GM23338 (cell line): ENCODE measurements at regions not wholly inside any gene's neighbourhood (a gene's known extent, or its start where the extent isn't known, plus 50 kb on each side); places are given as distances from the start of the nearest gene placed in this dataset.

Experiments used
- ATAC-seq: fragments of 200-7000 bp; cut with Tn5 transposase; 3 replicates; pipeline ENCODE4 v1.9.1; 2020
- DNase-seq: peaks from one replicate; pipeline ENCODE4 v3.0.0-alpha.2; 2015; ENCODE audit warnings: low spot score
- H2AFZ ChIP-seq: fragments of 200-600 bp; sonication (generic); 2 replicates; pipeline ENCODE4 v1.8.0; 2016; ENCODE audit warnings: antibody characterized with exemption, mild to moderate bottlenecking, moderate library complexity
- H3F3A ChIP-seq: fragments of 200-600 bp; sonication (generic); replicated peaks from 2 replicates; pipeline ENCODE4 v1.8.0; 2017; ENCODE audit warnings: antibody characterized with exemption, mixed run types, low read depth
- H3K27ac ChIP-seq: fragments of 200-600 bp; sonication (generic); 2 replicates; pipeline ENCODE4 v1.6.1; 2016; ENCODE audit warnings: low read depth
- H3K27me3 ChIP-seq: fragments of 200-600 bp; sonication (generic); 2 replicates; pipeline ENCODE4 v1.8.0; 2016; ENCODE audit warnings: mild to moderate bottlenecking, mixed run types, moderate library complexity; ENCODE audit not compliant: insufficient read depth
- H3K36me3 ChIP-seq: fragments of 200-600 bp; sonication (generic); 2 replicates; pipeline ENCODE4 v1.8.0; 2016; ENCODE audit warnings: mild to moderate bottlenecking; ENCODE audit not compliant: insufficient read depth
- H3K4me1 ChIP-seq: fragments of 200-600 bp; sonication (generic); 2 replicates; pipeline ENCODE4 v1.8.0; 2016; ENCODE audit warnings: mild to moderate bottlenecking, moderate library complexity; ENCODE audit not compliant: insufficient read depth
- H3K4me2 ChIP-seq: fragments of 200-600 bp; sonication (generic); 2 replicates; pipeline ENCODE4 v1.7.1; 2017; ENCODE audit warnings: mixed run types
- H3K4me3 ChIP-seq: fragments of 200-600 bp; sonication (generic); 2 replicates; pipeline ENCODE4 v1.6.1; 2016; ENCODE audit warnings: mixed run types
- H3K79me2 ChIP-seq: fragments of 200-600 bp; sonication (generic); replicated peaks from 2 replicates; pipeline ENCODE4 v1.8.0; 2017; ENCODE audit warnings: mild to moderate bottlenecking; ENCODE audit not compliant: insufficient read depth
- H3K9me2 ChIP-seq: fragments of 200-600 bp; sonication (generic); 2 replicates; pipeline ENCODE4 v1.8.0; 2017; ENCODE audit not compliant: insufficient read depth
- H4K20me1 ChIP-seq: fragments of 200-600 bp; sonication (generic); replicated peaks from 2 replicates; pipeline ENCODE4 v1.8.0; 2017; ENCODE audit warnings: mild to moderate bottlenecking; ENCODE audit not compliant: insufficient read depth
- H3K27ac Mint-ChIP-seq: 2 replicates; pipeline ENCODE4 v1.8.0; 2020; ENCODE audit warnings: inconsistent platforms, mild to moderate bottlenecking, moderate library complexity, mixed read lengths
- H3K27me3 Mint-ChIP-seq: 3 replicates; pipeline ENCODE4 v1.8.0; 2022; ENCODE audit warnings: low read depth, mild to moderate bottlenecking, moderate library complexity, mixed read lengths, inconsistent platforms; ENCODE audit not compliant: insufficient read depth, poor library complexity
- H3K36me3 Mint-ChIP-seq: 3 replicates; pipeline ENCODE4 v1.8.0; 2021; ENCODE audit warnings: low read depth, mild to moderate bottlenecking, inconsistent platforms, moderate library complexity, mixed read lengths
- H3K4me1 Mint-ChIP-seq: 3 replicates; pipeline ENCODE4 v1.8.0; 2020; ENCODE audit warnings: mild to moderate bottlenecking, inconsistent platforms, mixed read lengths
- H3K4me3 Mint-ChIP-seq: 3 replicates; pipeline ENCODE4 v1.8.0; 2021; ENCODE audit warnings: moderate library complexity, mild to moderate bottlenecking, inconsistent platforms, mixed read lengths
- H3K9me3 Mint-ChIP-seq: 3 replicates; pipeline ENCODE4 v1.8.0; 2020; ENCODE audit warnings: moderate library complexity, mild to moderate bottlenecking, inconsistent platforms, mixed read lengths
- CREB1 ChIP-seq: fragments of 250-450 bp; sonication (Bioruptor Pico); IDR thresholded peaks from 2 replicates; pipeline ENCODE4 v1.5.0; 2020; ENCODE audit warnings: low read depth, mild to moderate bottlenecking, moderate library complexity
- EZH2 ChIP-seq: fragments of 200-600 bp; sonication (generic); IDR thresholded peaks from one replicate; pipeline ENCODE4 v1.8.0; 2017; ENCODE audit warnings: antibody characterized with exemption, mild to moderate bottlenecking, low read depth; ENCODE audit not compliant: unreplicated experiment
- EZH2phosphoT487 ChIP-seq: fragments of 200-600 bp; sonication (generic); IDR thresholded peaks from one replicate; pipeline ENCODE4 v1.8.1; 2018; ENCODE audit warnings: antibody characterized with exemption; ENCODE audit not compliant: unreplicated experiment
- JUNB ChIP-seq: IDR thresholded peaks from one replicate; pipeline ENCODE4 v1.6.1; 2016; ENCODE audit warnings: antibody characterized with exemption; ENCODE audit not compliant: unreplicated experiment
- NANOG ChIP-seq: IDR thresholded peaks from 2 replicates; pipeline ENCODE4 v1.6.1; 2016; ENCODE audit warnings: antibody characterized with exemption, borderline replicate concordance
- POLR2AphosphoS5 ChIP-seq: IDR thresholded peaks from 2 replicates; pipeline ENCODE4 v1.6.1; 2016; ENCODE audit warnings: antibody characterized with exemption, low read depth
- STAT1 ChIP-seq: IDR thresholded peaks from one replicate; pipeline ENCODE4 v1.6.1; 2016; ENCODE audit warnings: antibody characterized with exemption; ENCODE audit not compliant: unreplicated experiment
- ZNF114 ChIP-seq: fragments of 250-450 bp; sonication (Bioruptor Pico); IDR thresholded peaks from 2 replicates; pipeline ENCODE4 v1.5.0; 2020; ENCODE audit warnings: mild to moderate bottlenecking, moderate library complexity
- ZNF331 ChIP-seq: fragments of 250-450 bp; sonication (Bioruptor Pico); IDR thresholded peaks from 2 replicates; pipeline ENCODE4 v1.5.0; 2020; ENCODE audit warnings: low read depth, mild to moderate bottlenecking, moderate library complexity
- TF ChIP-seq, protein P1 (sequence below): IDR thresholded peaks from 2 replicates; pipeline ENCODE4 v1.6.1; 2016; ENCODE audit warnings: antibody characterized with exemption
- TF ChIP-seq, protein P2 (sequence below): fragments of 250-450 bp; sonication (Bioruptor Pico); IDR thresholded peaks from 2 replicates; pipeline ENCODE4 v1.5.0; 2020; ENCODE audit warnings: mild to moderate bottlenecking, moderate library complexity
- TF ChIP-seq, protein P3 (sequence below), 2 experiments: fragments of 200-600 bp in 1 of 2; sonication (generic) in 1 of 2; conservative IDR thresholded peaks; 2 replicates each; pipeline versions ENCODE4 v1.5.1 to v1.6.1; 2016 to 2017; ENCODE audit warnings: antibody characterized with exemption in 2 of 2, low read depth in 2 of 2, mild to moderate bottlenecking in 2 of 2, moderate library complexity in 1 of 2
- TF ChIP-seq, protein P4 (sequence below): IDR thresholded peaks from one replicate; pipeline ENCODE4 v1.6.1; 2018; ENCODE audit warnings: antibody characterized with exemption; ENCODE audit not compliant: unreplicated experiment

DNA sequence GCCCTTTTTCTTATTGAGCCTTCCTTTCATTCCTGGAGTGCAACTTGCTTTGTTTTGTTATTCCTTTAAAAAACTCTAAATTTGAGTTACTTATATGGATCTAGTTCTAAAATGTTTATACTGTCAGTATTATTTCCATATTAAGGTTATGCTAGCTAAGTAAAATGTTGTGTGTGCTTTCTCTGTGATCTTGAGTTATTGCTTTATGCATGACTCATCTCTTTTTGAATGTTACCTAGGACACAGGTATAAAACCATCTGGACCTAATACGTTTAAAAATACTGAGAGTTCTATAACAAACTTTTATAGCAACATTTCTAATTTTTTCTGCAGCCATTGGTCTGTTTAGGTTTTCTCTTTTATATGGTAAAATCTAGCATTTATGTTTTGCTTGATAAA lies 132.8 kb upstream of the LGR5 start (continued):
- TF ChIP-seq POLR2AphosphoS5, result no peak

DNA sequence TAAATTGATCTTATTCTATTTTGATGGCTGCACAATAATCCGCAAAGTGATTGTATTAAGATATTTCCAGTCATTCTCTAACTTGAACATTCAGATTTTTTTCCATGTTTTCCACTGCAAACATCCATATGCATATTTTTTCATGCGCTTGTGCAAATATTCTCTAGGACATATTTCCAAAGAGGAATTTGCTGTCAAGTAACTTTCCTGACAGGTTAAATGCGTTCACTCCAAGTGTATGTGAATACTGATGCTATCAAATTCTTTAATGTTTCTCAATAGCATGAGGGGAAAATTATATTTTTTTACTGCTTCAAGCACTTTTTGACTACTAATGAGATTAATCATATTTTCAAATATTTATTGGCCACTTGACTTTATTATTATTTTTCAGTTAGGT lies 135.3 kb upstream of the LGR5 start:
- DNase-seq (no peak), ATAC-seq (no peak)

More for the DNA sequence above, 135.3 kb upstream of the LGR5 start:
- H3F3A ChIP-seq, result no peaks in the 10 kb centered on the region
- no peaks in the 10 kb centered on the region for H3K79me2 ChIP-seq
- Mint-ChIP-seq H3K27me3 (peaks cover 2% of the 10 kb centered on the region), H3K4me3 (no peak overlapping the region), H3K36me3 (no peaks in the 10 kb centered on the region), H3K27ac (no peak overlapping the region), H3K9me3 (no peaks in the 10 kb centered on the region; the same call in 2 of the 3 replicates), H3K4me1 (no peaks in the 10 kb centered on the region)
- H3K4me3 ChIP-seq, result no peak overlapping the region
- no peak overlapping the region for H3K27ac ChIP-seq
- H3K4me1 ChIP-seq, result no peaks in the 10 kb centered on the region
- H3K27me3 ChIP-seq, result no peaks in the 10 kb centered on the region
- H3K9me2 ChIP-seq, result no peaks in the 10 kb centered on the region
- H2AFZ ChIP-seq, result no peak overlapping the region
- no peaks in the 10 kb centered on the region for H4K20me1 ChIP-seq
- H3K36me3 ChIP-seq, result no peaks in the 10 kb centered on the region
- TF ChIP-seq, protein P1, sequence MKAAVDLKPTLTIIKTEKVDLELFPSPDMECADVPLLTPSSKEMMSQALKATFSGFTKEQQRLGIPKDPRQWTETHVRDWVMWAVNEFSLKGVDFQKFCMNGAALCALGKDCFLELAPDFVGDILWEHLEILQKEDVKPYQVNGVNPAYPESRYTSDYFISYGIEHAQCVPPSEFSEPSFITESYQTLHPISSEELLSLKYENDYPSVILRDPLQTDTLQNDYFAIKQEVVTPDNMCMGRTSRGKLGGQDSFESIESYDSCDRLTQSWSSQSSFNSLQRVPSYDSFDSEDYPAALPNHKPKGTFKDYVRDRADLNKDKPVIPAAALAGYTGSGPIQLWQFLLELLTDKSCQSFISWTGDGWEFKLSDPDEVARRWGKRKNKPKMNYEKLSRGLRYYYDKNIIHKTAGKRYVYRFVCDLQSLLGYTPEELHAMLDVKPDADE, result no peak
- TF ChIP-seq POLR2AphosphoS5 (no peak), ZNF331 (CRISPR knock-in tag) (no peak), NANOG (no peak), EZH2phosphoT487 (no peak), STAT1 (no peak), ZNF114 (CRISPR knock-in tag) (no peak), JUNB (no peak), CREB1 (CRISPR knock-in tag) (no peak), EZH2 (no peak)
- TF ChIP-seq, protein P2, sequence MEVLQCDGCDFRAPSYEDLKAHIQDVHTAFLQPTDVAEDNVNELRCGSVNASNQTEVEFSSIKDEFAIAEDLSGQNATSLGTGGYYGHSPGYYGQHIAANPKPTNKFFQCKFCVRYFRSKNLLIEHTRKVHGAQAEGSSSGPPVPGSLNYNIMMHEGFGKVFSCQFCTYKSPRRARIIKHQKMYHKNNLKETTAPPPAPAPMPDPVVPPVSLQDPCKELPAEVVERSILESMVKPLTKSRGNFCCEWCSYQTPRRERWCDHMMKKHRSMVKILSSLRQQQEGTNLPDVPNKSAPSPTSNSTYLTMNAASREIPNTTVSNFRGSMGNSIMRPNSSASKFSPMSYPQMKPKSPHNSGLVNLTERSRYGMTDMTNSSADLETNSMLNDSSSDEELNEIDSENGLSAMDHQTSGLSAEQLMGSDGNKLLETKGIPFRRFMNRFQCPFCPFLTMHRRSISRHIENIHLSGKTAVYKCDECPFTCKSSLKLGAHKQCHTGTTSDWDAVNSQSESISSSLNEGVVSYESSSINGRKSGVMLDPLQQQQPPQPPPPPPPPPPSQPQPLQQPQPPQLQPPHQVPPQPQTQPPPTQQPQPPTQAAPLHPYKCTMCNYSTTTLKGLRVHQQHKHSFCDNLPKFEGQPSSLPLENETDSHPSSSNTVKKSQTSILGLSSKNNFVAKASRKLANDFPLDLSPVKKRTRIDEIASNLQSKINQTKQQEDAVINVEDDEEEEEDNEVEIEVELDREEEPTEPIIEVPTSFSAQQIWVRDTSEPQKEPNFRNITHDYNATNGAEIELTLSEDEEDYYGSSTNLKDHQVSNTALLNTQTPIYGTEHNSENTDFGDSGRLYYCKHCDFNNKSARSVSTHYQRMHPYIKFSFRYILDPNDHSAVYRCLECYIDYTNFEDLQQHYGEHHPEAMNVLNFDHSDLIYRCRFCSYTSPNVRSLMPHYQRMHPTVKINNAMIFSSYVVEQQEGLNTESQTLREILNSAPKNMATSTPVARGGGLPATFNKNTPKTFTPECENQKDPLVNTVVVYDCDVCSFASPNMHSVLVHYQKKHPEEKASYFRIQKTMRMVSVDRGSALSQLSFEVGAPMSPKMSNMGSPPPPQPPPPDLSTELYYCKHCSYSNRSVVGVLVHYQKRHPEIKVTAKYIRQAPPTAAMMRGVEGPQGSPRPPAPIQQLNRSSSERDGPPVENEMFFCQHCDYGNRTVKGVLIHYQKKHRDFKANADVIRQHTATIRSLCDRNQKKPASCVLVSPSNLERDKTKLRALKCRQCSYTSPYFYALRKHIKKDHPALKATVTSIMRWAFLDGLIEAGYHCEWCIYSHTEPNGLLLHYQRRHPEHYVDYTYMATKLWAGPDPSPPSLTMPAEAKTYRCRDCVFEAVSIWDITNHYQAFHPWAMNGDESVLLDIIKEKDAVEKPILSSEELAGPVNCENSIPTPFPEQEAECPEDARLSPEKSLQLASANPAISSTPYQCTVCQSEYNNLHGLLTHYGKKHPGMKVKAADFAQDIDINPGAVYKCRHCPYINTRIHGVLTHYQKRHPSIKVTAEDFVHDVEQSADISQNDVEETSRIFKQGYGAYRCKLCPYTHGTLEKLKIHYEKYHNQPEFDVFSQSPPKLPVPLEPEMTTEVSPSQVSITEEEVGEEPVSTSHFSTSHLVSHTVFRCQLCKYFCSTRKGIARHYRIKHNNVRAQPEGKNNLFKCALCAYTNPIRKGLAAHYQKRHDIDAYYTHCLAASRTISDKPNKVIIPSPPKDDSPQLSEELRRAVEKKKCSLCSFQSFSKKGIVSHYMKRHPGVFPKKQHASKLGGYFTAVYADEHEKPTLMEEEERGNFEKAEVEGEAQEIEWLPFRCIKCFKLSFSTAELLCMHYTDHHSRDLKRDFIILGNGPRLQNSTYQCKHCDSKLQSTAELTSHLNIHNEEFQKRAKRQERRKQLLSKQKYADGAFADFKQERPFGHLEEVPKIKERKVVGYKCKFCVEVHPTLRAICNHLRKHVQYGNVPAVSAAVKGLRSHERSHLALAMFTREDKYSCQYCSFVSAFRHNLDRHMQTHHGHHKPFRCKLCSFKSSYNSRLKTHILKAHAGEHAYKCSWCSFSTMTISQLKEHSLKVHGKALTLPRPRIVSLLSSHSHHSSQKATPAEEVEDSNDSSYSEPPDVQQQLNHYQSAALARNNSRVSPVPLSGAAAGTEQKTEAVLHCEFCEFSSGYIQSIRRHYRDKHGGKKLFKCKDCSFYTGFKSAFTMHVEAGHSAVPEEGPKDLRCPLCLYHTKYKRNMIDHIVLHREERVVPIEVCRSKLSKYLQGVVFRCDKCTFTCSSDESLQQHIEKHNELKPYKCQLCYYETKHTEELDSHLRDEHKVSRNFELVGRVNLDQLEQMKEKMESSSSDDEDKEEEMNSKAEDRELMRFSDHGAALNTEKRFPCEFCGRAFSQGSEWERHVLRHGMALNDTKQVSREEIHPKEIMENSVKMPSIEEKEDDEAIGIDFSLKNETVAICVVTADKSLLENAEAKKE (CRISPR knock-in tag), result no peak
- TF ChIP-seq, protein P3, sequence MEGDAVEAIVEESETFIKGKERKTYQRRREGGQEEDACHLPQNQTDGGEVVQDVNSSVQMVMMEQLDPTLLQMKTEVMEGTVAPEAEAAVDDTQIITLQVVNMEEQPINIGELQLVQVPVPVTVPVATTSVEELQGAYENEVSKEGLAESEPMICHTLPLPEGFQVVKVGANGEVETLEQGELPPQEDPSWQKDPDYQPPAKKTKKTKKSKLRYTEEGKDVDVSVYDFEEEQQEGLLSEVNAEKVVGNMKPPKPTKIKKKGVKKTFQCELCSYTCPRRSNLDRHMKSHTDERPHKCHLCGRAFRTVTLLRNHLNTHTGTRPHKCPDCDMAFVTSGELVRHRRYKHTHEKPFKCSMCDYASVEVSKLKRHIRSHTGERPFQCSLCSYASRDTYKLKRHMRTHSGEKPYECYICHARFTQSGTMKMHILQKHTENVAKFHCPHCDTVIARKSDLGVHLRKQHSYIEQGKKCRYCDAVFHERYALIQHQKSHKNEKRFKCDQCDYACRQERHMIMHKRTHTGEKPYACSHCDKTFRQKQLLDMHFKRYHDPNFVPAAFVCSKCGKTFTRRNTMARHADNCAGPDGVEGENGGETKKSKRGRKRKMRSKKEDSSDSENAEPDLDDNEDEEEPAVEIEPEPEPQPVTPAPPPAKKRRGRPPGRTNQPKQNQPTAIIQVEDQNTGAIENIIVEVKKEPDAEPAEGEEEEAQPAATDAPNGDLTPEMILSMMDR (conservative IDR thresholded peaks at IDR 0.05; ENCODE audit: low read depth in 2 of 2), result no peak
- TF ChIP-seq, protein P4, sequence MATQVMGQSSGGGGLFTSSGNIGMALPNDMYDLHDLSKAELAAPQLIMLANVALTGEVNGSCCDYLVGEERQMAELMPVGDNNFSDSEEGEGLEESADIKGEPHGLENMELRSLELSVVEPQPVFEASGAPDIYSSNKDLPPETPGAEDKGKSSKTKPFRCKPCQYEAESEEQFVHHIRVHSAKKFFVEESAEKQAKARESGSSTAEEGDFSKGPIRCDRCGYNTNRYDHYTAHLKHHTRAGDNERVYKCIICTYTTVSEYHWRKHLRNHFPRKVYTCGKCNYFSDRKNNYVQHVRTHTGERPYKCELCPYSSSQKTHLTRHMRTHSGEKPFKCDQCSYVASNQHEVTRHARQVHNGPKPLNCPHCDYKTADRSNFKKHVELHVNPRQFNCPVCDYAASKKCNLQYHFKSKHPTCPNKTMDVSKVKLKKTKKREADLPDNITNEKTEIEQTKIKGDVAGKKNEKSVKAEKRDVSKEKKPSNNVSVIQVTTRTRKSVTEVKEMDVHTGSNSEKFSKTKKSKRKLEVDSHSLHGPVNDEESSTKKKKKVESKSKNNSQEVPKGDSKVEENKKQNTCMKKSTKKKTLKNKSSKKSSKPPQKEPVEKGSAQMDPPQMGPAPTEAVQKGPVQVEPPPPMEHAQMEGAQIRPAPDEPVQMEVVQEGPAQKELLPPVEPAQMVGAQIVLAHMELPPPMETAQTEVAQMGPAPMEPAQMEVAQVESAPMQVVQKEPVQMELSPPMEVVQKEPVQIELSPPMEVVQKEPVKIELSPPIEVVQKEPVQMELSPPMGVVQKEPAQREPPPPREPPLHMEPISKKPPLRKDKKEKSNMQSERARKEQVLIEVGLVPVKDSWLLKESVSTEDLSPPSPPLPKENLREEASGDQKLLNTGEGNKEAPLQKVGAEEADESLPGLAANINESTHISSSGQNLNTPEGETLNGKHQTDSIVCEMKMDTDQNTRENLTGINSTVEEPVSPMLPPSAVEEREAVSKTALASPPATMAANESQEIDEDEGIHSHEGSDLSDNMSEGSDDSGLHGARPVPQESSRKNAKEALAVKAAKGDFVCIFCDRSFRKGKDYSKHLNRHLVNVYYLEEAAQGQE, result no peak
- H3K4me2 ChIP-seq, result no peak overlapping the region
